IgD-negative memory B cell (primary cell): ENCODE measurements at regions not wholly inside any gene's neighbourhood (a gene's known extent, or its start where the extent isn't known, plus 50 kb on each side); places are given as distances from the start of the nearest gene placed in this dataset.
A peak's percentile ranks its signal among the peaks of the same experiment; 100 is the strongest.

Experiments
- H3K27ac Mint-ChIP-seq, 3 donors: one replicate each; pipeline ENCODE4 v1.8.0; 2020 to 2022; ENCODE audit warnings: mild to moderate bottlenecking in 3 of 3, mixed read lengths in 3 of 3, moderate library complexity in 1 of 3
- H3K27me3 Mint-ChIP-seq: one replicate; pipeline ENCODE4 v1.8.0; 2021; ENCODE audit warnings: mixed read lengths
- H3K36me3 Mint-ChIP-seq: one replicate; pipeline ENCODE4 v1.8.0; 2020; ENCODE audit warnings: mild to moderate bottlenecking, mixed read lengths
- H3K4me1 Mint-ChIP-seq, 3 donors: one replicate each; pipeline ENCODE4 v1.8.0; 2020 to 2022; ENCODE audit warnings: mixed read lengths in 3 of 3, mild to moderate bottlenecking in 1 of 3
- H3K4me3 Mint-ChIP-seq, 4 donors: one replicate each; pipeline ENCODE4 v1.8.0; 2020 to 2022; ENCODE audit warnings: mild to moderate bottlenecking in 4 of 4, mixed read lengths in 4 of 4, moderate library complexity in 3 of 4
- H3K9me3 Mint-ChIP-seq, 3 donors: one replicate each; pipeline ENCODE4 v1.8.0; 2020 to 2021; ENCODE audit warnings: mixed read lengths in 3 of 3, mild to moderate bottlenecking in 1 of 3

DNA sequence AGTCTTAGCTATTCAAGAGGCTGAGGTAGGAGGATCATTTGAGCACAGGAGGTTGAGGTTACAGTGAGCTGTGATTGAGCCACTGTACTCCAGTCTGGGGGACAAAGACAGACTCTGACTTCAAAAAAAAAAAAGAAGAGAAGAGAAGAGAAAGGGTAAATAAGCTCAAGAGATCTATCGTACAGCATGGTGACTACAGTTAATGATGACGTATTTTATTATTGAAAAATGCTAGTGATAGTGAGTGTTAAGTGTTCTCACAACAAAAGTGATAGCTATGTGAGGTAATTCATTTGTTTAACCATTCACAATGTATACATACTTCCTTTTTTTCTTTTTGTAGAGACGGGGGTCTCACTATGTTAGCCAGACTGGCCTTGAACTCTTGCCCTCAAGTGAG lies 121.5 kb upstream of the RPL34 start:
- no peaks in the 10 kb centered on the region for H3K4me1 Mint-ChIP-seq
- H3K36me3 Mint-ChIP-seq = no peaks in the 10 kb centered on the region
- no peak overlapping the region for H3K27ac Mint-ChIP-seq
- peaks cover 9 to 19% (median 10%) of the 10 kb centered on the region in 3 donors for H3K9me3 Mint-ChIP-seq
- peak overlapping the region in 1 of 4 donors; percentile 15 for H3K4me3 Mint-ChIP-seq
- H3K27me3 Mint-ChIP-seq = peaks cover 2% of the 10 kb centered on the region

DNA sequence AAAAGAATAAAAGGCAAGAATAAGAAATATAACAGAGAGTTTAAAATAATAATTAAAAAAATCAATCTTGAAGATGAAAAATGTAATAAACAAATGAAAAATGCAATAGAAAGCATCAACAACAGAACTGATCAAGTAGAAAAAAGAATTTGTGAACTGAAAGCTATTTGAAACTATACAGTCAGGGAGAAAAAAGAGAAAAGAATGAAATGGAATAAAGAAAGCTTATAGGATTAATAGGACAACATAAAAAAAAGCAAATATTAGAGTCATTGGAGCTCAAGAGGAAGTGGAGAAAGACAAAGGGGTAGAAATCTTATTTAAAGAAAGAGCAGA lies 126.8 kb upstream of the RPL34 start:
- Mint-ChIP-seq H3K27ac (no peak overlapping the region), H3K4me1 (no peaks in the 10 kb centered on the region), H3K27me3 (peaks cover 5% of the 10 kb centered on the region), H3K9me3 (peaks cover 14 to 38% (median 17%) of the 10 kb centered on the region in 3 donors), H3K4me3 (no peak overlapping the region), H3K36me3 (no peaks in the 10 kb centered on the region)

DNA sequence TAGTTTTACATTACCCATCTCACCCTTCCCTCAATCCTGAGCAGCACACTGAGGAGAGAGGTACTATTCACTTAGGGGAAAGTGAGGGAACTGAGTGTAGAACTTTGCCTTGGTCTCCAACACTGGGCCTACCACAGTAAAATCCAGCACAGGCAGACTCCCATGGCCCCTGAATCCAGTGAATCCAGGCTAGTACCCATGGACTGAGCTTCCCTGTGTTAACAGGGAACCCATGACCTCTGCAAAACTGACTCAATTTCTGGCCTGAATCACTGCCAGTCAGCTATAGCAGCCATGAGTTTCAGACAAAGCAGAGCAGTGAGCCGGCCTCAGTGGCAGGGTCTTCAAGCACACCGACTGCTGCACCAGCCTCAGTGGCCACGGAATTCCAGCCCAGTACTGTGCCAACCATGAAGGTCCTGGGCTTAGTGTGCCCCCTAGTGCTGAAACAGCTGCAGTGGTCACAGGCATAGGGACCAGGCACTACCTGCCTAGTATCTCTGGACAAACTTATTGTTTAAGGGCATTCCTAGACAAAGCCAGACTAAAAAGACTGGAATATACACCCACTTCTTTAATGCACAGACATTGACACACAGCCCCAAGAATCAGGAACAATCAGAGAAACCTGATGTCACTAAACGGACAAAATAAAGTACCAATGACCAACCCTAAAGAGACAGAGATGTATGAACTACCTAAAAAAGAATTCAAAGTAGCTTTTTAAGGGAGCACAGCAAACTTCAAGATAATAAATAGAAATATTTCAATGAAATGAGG lies 127.4 kb upstream of the RPL34 start:
- peaks cover 4% of the 10 kb centered on the region for H3K27me3 Mint-ChIP-seq
- H3K9me3 Mint-ChIP-seq = peaks cover 13 to 34% (median 14%) of the 10 kb centered on the region in 3 donors

DNA sequence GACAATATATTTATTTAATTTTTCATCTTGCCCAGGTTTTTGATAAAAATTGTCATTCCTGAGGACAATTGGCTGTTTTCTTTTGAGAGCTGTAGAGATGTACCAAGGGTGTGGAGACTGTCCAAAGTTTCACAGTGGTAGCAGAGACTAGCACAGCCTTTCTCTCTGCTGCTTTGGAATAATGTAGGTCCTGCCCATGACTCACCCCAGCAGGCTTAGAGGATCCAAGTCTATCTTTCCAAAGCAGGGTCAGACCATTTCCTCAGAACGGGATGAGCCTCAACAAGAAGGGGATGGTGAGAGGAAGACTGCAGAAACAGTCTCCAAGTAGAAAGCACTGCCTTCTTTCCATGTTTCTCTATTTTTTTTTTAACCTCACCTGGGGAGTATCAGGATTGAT lies 131.5 kb upstream of the RPL34 start:
- H3K27ac Mint-ChIP-seq = no peak overlapping the region
- peaks cover 4% of the 10 kb centered on the region for H3K27me3 Mint-ChIP-seq
- no peak overlapping the region for H3K4me3 Mint-ChIP-seq
- H3K4me1 Mint-ChIP-seq = no peaks in the 10 kb centered on the region
- peaks cover 7 to 19% (median 8%) of the 10 kb centered on the region in 3 donors for H3K9me3 Mint-ChIP-seq
- no peaks in the 10 kb centered on the region for H3K36me3 Mint-ChIP-seq

More for the DNA sequence above, 127.4 kb upstream of the RPL34 start:
- Mint-ChIP-seq H3K27ac (no peak overlapping the region), H3K4me1 (no peaks in the 10 kb centered on the region), H3K4me3 (no peak overlapping the region), H3K36me3 (no peaks in the 10 kb centered on the region)

DNA sequence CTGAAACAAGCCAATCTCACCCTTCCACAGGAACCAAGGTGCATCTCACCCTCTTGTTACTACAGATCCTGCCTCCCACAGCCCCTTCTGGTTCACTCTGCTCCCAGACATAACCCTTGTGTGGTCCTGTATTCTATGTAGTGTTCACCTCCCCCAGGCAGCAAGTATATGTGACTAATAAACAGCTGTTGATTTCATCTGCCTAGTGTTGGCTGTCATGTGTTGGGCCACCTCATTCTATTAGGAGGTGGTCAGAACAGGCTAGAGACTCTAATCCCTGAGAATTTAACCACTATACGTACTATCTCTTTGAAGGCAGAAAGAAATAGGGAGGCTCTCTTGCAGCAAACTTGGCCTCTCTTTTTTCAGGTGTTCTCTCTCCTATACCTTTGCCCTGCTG lies 134.3 kb upstream of the RPL34 start:
- Mint-ChIP-seq H3K36me3 (no peaks in the 10 kb centered on the region), H3K4me3 (no peak overlapping the region), H3K27ac (no peak overlapping the region), H3K4me1 (no peaks in the 10 kb centered on the region), H3K9me3 (peaks cover 0 to 4% (median 1%) of the 10 kb centered on the region in 3 donors), H3K27me3 (peaks cover 6% of the 10 kb centered on the region)

DNA sequence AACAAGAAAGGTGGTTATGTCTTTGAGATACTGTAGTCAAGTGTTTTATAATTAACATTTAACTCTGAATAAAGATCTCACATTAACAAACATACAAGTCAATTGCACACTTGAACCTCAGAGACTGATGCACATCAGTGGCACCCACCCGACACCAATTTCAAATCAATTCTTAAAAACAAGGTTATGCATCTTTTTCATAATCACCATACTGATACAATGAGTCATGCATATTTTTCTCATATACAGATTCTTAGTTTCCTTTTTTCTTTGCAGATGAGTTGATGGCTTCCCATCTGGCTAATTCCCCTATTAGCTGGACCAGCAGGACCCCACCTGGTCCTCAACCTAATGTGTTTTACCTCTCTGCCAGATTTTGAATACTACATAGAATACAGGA lies 136.2 kb upstream of the RPL34 start:
- Mint-ChIP-seq H3K27me3 (peaks cover 4% of the 10 kb centered on the region), H3K9me3 (peaks cover 0 to under 1% (median 0%) of the 10 kb centered on the region in 3 donors), H3K4me3 (no peak overlapping the region), H3K27ac (no peak overlapping the region), H3K4me1 (no peaks in the 10 kb centered on the region), H3K36me3 (no peaks in the 10 kb centered on the region)

DNA sequence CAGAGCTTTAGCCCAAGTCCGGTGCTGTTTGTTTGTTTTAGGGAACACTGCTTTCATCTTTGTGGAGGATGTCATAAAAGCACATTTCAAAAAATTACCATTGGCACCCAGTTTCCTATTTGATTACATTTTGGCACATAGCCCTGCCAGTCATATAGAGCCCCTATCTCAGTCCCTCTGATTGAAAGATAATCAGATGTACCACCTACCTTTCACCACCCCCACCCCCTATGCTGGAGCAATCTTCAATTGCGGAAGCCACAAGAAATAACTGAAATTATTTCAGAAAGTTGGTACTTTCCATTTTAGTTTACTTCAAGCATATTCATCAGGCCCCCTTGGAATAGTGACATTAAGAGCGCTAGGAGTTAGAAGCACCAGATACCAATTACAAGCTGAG lies 136.7 kb upstream of the RPL34 start:
- no peaks in the 10 kb centered on the region for H3K4me1 Mint-ChIP-seq
- H3K9me3 Mint-ChIP-seq = no peaks in the 10 kb centered on the region
- H3K36me3 Mint-ChIP-seq = no peaks in the 10 kb centered on the region
- no peak overlapping the region for H3K27ac Mint-ChIP-seq
- no peak overlapping the region for H3K4me3 Mint-ChIP-seq
- peaks cover 2% of the 10 kb centered on the region for H3K27me3 Mint-ChIP-seq

DNA sequence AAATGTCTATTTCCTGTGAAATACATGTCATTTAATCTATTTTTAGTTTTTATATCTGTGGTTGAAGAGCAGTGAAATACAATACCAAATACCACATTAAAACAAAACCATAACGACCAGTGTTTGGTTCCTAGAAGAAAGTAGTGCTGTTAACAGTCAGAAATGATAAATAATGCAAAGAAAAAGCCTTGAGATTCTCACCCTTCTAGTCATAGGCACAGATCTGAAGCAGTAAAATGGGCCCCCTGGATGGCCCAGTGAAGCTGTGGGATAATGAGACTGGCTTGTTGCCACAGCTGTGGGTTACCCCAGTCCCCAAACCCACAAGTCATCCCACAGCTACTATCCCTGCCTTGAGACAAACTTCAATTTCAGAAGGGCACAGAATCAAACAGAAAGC lies 137.3 kb upstream of the RPL34 start:
- no peak overlapping the region for H3K4me3 Mint-ChIP-seq
- H3K4me1 Mint-ChIP-seq = no peaks in the 10 kb centered on the region
- H3K27ac Mint-ChIP-seq = no peak overlapping the region
- H3K27me3 Mint-ChIP-seq = peaks cover 2% of the 10 kb centered on the region
- no peaks in the 10 kb centered on the region for H3K9me3 Mint-ChIP-seq
- H3K36me3 Mint-ChIP-seq = no peaks in the 10 kb centered on the region

DNA sequence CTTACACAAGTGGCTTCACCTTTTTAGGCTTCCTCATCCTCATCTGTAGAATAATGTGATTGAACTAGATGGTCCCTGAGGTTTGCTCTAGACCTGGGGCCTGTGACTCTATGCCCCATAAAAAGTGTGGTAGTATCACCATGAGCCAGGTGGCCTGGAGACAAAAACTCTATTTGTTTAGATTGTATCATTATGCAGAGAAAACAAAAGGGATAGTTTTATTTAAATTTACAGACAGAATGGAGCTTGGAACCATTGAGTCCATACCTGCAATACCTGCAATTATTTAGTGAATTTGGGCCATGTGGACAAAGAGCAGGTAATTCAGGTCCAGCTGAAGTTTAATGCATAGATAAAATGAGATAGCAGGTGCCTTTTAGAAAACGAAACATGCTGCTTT lies 139.5 kb upstream of the RPL34 start:
- H3K9me3 Mint-ChIP-seq = peaks cover 0 to 4% (median 2%) of the 10 kb centered on the region in 3 donors
- H3K27ac Mint-ChIP-seq = no peak overlapping the region
- H3K4me3 Mint-ChIP-seq = no peak overlapping the region
- H3K36me3 Mint-ChIP-seq = peaks cover 3% of the 10 kb centered on the region
- no peaks in the 10 kb centered on the region for H3K4me1 Mint-ChIP-seq
- peaks cover 2% of the 10 kb centered on the region for H3K27me3 Mint-ChIP-seq

DNA sequence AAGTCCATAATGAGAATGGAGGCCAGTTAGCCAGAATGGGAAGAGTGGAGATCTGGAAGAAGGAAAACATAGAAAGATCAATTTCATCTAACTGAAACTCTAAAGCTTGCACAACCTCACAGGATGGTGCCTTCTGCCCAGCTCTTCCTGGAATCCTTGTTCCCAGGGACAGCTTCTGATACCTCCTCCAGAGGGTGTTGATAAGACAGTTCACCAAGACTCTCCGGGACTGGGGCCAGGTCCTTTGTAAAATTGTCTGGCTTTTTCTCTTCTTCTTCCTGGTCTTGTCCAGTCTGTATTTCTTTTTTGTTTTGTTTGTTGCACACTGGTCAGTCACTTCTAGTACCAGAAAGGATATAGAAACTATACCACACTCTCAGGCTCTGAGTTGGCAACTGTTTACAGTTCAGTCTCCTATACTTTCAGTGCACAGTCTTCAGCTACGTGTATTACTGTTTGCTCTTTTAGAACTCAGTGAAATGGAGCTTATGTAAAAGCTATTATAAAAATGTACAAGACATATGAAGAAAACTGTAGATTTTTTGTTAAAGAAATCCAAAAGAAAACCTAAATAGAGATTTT lies 142.8 kb upstream of the RPL34 start:
- Mint-ChIP-seq H3K4me3 (no peak overlapping the region), H3K27ac (no peak overlapping the region), H3K27me3 (peaks cover 2% of the 10 kb centered on the region), H3K36me3 (peaks cover 3% of the 10 kb centered on the region), H3K4me1 (no peaks in the 10 kb centered on the region), H3K9me3 (peaks cover 0 to 7% (median 2%) of the 10 kb centered on the region in 3 donors)

DNA sequence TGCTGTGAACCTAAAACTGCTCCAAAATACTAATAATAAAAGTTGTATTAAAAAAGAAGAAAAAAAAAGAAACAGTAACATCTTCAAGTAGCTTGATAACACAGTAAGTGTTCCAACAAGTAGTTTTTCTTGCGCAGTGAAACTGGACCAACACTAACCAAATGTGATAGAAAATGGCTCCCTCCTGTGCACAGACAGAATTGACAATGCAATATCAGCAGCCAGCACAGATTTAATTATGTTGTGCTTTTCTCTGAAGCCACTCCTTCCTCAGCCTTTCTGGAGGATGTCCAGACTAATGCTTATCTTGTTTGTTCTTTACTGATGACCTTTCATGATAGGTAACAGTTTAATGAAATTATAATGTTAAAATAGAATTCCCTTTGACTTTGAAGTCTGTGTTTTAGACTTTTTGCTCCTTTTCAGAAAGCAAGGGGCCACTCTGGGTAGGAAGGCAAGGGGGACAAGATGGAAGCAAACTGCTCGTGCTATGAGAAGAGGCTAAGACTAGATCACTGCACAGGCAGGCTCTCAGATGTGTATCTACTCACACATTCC lies 147.1 kb upstream of the RPL34 start:
- peaks cover 0 to 3% (median 0%) of the 10 kb centered on the region in 3 donors for H3K4me1 Mint-ChIP-seq
- H3K9me3 Mint-ChIP-seq = peaks cover 0 to 7% (median 4%) of the 10 kb centered on the region in 3 donors
- H3K27ac Mint-ChIP-seq = no peak overlapping the region
- H3K27me3 Mint-ChIP-seq = no peaks in the 10 kb centered on the region
- H3K36me3 Mint-ChIP-seq = peaks cover 3% of the 10 kb centered on the region
- H3K4me3 Mint-ChIP-seq = no peak overlapping the region

DNA sequence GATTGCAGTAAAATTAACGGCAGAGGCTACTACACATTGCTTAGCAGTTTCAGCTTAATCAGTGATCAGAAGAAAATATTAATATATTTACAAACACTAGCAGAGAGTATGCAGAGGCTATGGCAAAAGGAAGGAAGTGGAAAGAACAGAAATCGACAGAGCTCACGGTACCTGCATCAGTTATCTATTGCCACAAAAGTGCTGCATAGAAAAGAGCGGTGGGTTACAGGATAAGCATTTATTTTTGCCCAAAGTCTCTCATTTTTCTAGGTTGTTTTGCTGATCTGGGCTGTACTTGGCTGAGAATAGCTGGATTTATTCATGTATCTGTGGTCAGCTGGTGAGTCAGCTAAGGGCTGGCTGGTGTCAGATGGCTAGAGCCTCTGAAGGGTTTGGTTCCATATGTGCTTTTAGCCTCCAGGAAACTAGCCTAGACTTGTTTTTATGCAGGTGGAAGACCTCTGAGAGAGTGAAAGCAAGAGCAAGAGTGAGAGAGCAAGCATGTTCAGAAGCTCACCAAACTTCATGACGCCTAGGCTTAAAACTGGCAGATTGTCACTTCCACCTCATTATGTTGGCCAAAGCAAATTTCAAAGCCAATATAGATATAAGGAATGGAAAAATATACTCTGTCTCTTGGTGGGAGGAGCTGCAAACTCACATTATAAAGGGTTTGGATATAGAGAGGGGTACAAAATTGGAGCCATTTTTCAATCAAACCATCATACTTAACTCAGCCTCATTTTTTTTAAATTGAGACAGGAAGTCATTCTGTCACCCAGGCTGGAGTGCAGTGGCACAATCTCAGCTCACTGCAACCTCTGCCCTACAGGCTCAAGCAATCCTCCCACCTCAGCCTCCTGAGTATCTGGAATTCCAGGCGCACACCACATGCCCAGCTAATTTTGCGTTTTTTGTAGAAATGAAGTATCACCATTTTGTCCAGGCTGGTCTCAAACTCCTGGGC lies 153.2 kb upstream of the RPL34 start:
- H3K36me3 Mint-ChIP-seq = no peaks in the 10 kb centered on the region
- peaks cover 0 to 2% (median 0%) of the 10 kb centered on the region in 3 donors for H3K9me3 Mint-ChIP-seq
- peaks cover 1% of the 10 kb centered on the region for H3K27me3 Mint-ChIP-seq
- H3K4me3 Mint-ChIP-seq = no peak overlapping the region
- peaks cover 0 to 3% (median 0%) of the 10 kb centered on the region in 3 donors for H3K4me1 Mint-ChIP-seq
- H3K27ac Mint-ChIP-seq = peak overlapping the region in 1 of 3 donors; percentile 39

DNA sequence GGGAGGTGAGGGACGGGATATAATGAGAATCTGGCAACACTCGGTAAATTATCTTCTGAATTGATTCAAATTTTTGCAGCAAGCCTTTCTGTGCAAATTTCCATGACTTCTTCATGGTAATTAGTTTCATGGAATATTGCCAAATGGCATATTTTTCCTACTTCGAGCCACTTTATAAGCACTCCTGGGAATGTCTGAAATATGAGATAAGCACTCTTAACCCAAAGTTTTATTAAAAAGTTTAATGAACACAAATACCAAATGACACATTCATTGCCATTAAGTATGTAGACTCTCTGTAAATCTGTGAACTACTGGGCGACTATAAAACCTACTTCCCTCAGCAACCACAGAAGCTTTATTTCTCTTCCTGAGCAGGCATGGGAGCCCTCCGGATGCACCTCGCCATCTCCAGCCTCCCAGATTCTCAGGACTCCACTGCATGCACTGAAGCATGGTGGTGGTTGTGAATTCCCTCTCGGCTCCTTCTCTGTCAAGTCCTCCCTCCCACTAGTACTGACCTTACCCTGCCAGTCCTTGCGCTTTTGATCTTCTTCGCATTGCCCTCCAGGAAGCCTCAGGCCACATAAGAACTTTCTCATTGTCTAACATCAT lies 154.4 kb upstream of the RPL34 start:
- H3K4me1 Mint-ChIP-seq = peaks cover 0 to 3% (median 0%) of the 10 kb centered on the region in 3 donors

DNA sequence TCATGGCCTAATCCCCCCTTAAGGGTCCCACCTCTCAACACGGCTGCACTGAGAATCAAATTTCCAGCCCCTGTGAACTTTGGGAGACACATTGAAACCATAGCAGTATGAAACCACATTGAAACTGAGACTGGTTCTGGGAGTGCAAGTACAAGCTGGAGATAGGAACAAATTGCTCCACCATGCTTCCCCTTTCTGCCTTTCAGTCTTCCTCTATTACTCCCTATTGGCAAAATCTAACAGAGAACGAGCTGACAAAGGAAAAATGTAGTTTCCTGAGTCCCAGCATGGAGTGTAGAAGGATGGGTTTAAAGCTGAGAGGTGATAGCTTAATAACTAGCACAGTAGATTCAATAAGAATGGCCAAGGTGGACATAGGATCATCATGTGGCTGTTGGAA lies 161.7 kb upstream of the RPL34 start:
- Mint-ChIP-seq H3K36me3 (no peaks in the 10 kb centered on the region), H3K9me3 (peaks cover 0 to 2% (median 0%) of the 10 kb centered on the region in 3 donors), H3K4me3 (no peak overlapping the region), H3K27me3 (peaks cover under 1% of the 10 kb centered on the region), H3K27ac (no peak overlapping the region), H3K4me1 (peaks cover 0 to 2% (median 0%) of the 10 kb centered on the region in 3 donors)

More for the DNA sequence above, 154.4 kb upstream of the RPL34 start:
- Mint-ChIP-seq H3K27ac (no peak overlapping the region), H3K9me3 (peaks cover 0 to 3% (median 0%) of the 10 kb centered on the region in 3 donors), H3K4me3 (no peak overlapping the region), H3K36me3 (no peaks in the 10 kb centered on the region), H3K27me3 (peaks cover 1% of the 10 kb centered on the region)
